ENCODE measurements at regions not wholly inside any gene's neighbourhood (a gene's known extent, or its start where the extent isn't known, plus 50 kb on each side); places are given as distances from the start of the nearest gene placed in this dataset.

DNA sequence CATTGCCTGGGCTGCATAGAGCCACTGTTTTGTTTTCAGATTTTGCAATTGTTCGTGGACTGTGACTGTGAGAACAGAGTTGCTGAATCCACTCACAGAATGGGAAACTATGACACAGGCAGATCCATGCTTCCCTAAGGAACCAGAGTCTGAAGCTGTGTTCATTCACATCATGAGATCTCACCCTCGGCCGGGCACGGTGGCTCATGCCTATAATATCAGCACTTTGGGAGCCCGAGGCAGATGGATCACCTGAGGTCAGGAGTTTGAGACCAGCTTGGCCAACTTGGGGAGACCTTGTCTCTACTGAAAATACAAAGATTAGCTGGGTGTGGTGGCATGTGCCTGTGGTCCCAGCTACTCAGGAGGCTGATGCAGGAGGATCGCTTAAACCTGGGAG, 139.2 kb upstream of the SALL4 start:
- Histone ChIP-seq H3K79me2 (ENCODE audit: control insufficient read depth, low read length) (no peaks in the 10 kb centered on the region), H3K9me2 (replicated peaks; ENCODE audit: control insufficient read depth, low read length) (no peaks in the 10 kb centered on the region), H3K4me3 (ENCODE audit: low read length) (no peak overlapping the region), H3K4me2 (ENCODE audit: low read length) (no peak overlapping the region), H3K36me3 (ENCODE audit: control insufficient read depth, low read length) (no peaks in the 10 kb centered on the region), H4K20me1 (ENCODE audit: control insufficient read depth, insufficient read depth, low read depth, low read length) (no peaks in the 10 kb centered on the region), H3K27me3 (ENCODE audit: control insufficient read depth, low read length) (no peaks in the 10 kb centered on the region), H3F3A (ENCODE audit: control insufficient read depth, insufficient read depth) (no peaks in the 10 kb centered on the region), H3K9me3 (ENCODE audit: control insufficient read depth, insufficient read depth, low read length) (no peaks in the 10 kb centered on the region), H3K4me1 (ENCODE audit: control insufficient read depth, low read length) (no peaks in the 10 kb centered on the region), H3K27ac (ENCODE audit: low read depth, low read length) (no peak overlapping the region)
- TF ChIP-seq, protein P1, sequence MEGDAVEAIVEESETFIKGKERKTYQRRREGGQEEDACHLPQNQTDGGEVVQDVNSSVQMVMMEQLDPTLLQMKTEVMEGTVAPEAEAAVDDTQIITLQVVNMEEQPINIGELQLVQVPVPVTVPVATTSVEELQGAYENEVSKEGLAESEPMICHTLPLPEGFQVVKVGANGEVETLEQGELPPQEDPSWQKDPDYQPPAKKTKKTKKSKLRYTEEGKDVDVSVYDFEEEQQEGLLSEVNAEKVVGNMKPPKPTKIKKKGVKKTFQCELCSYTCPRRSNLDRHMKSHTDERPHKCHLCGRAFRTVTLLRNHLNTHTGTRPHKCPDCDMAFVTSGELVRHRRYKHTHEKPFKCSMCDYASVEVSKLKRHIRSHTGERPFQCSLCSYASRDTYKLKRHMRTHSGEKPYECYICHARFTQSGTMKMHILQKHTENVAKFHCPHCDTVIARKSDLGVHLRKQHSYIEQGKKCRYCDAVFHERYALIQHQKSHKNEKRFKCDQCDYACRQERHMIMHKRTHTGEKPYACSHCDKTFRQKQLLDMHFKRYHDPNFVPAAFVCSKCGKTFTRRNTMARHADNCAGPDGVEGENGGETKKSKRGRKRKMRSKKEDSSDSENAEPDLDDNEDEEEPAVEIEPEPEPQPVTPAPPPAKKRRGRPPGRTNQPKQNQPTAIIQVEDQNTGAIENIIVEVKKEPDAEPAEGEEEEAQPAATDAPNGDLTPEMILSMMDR (IDR thresholded peaks at IDR 0.05; ENCODE audit: low read depth, low read length, poor library complexity, severe bottlenecking): no peak
- TF ChIP-seq EZH2phosphoT487 (IDR thresholded peaks at IDR 0.05; ENCODE audit: borderline replicate concordance, low read length): no peak

DNA sequence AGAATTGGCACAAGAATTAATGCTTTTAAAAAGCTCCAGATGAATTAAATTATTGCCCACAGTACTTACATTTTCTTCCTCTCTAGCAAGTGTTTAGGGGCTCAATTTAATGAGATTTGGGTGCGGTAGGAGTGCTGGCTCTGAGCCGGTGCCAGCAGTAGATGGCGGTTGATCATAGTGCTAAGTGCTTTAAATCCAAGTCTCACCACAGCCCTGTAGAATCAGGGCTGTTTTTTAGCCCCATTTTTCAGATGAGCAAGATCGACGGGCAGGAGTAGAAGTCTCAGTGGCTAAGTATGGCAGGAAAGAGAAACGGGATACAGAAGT, 136.9 kb upstream of the SALL4 start:
- no peaks in the 10 kb centered on the region for H3K9me2 ChIP-seq (replicated peaks; ENCODE audit: control insufficient read depth, low read length)
- no peaks in the 10 kb centered on the region for H3K36me3 ChIP-seq (ENCODE audit: control insufficient read depth, low read length)
- TF ChIP-seq, protein P1 (IDR thresholded peaks at IDR 0.05; ENCODE audit: low read depth, low read length, poor library complexity, severe bottlenecking): no peak
- no peak for TF ChIP-seq EZH2phosphoT487 (IDR thresholded peaks at IDR 0.05; ENCODE audit: borderline replicate concordance, low read length)
- H3K79me2 ChIP-seq (ENCODE audit: control insufficient read depth, low read length): no peaks in the 10 kb centered on the region
- H3K27me3 ChIP-seq (ENCODE audit: control insufficient read depth, low read length): no peaks in the 10 kb centered on the region
- H3F3A ChIP-seq (ENCODE audit: control insufficient read depth, insufficient read depth): no peaks in the 10 kb centered on the region
- no peak overlapping the region for H3K4me2 ChIP-seq (ENCODE audit: low read length)
- no peaks in the 10 kb centered on the region for H3K9me3 ChIP-seq (ENCODE audit: control insufficient read depth, insufficient read depth, low read length)
- no peaks in the 10 kb centered on the region for H3K4me1 ChIP-seq (ENCODE audit: control insufficient read depth, low read length)
- no peak overlapping the region for H3K27ac ChIP-seq (ENCODE audit: low read depth, low read length)
- H3K4me3 ChIP-seq (ENCODE audit: low read length): no peak overlapping the region
- H4K20me1 ChIP-seq (ENCODE audit: control insufficient read depth, insufficient read depth, low read depth, low read length): no peaks in the 10 kb centered on the region

GRCh38 chr20:51938559-51939258, 136.4 kb upstream of the SALL4 start:
- H3K4me1 ChIP-seq (ENCODE audit: control insufficient read depth, low read length): no peaks in the 10 kb centered on the region
- no peaks in the 10 kb centered on the region for H3K36me3 ChIP-seq (ENCODE audit: control insufficient read depth, low read length)
- TF ChIP-seq, protein P1 (IDR thresholded peaks at IDR 0.05; ENCODE audit: low read depth, low read length, poor library complexity, severe bottlenecking): no peak
- TF ChIP-seq EZH2phosphoT487 (IDR thresholded peaks at IDR 0.05; ENCODE audit: borderline replicate concordance, low read length): no peak
- no peaks in the 10 kb centered on the region for H3F3A ChIP-seq (ENCODE audit: control insufficient read depth, insufficient read depth)
- no peak overlapping the region for H3K27ac ChIP-seq (ENCODE audit: low read depth, low read length)
- no peaks in the 10 kb centered on the region for H3K9me3 ChIP-seq (ENCODE audit: control insufficient read depth, insufficient read depth, low read length)
- H3K4me3 ChIP-seq (ENCODE audit: low read length): no peak overlapping the region
- H3K27me3 ChIP-seq (ENCODE audit: control insufficient read depth, low read length): no peaks in the 10 kb centered on the region
- no peaks in the 10 kb centered on the region for H4K20me1 ChIP-seq (ENCODE audit: control insufficient read depth, insufficient read depth, low read depth, low read length)
- H3K79me2 ChIP-seq (ENCODE audit: control insufficient read depth, low read length): no peaks in the 10 kb centered on the region
- no peak overlapping the region for H3K4me2 ChIP-seq (ENCODE audit: low read length)
- no peaks in the 10 kb centered on the region for H3K9me2 ChIP-seq (replicated peaks; ENCODE audit: control insufficient read depth, low read length)
